Stimulated activated CD4-positive, alpha-beta T cell treated with anti-CD3 and anti-CD28 coated beads, TNF-alpha, amount 100 ng/mL, for 24 hours (primary cell): ENCODE measurements at regions not wholly inside any gene's neighbourhood (a gene's known extent, or its start where the extent isn't known, plus 50 kb on each side); places are given as distances from the start of the nearest gene placed in this dataset.

ENCODE experiments used
- DNase-seq, 3 experiments: peaks; one replicate each; pipeline ENCODE4 v3.0.0-alpha.2; 2020; ENCODE audit warnings: low read depth in 3 of 3

GRCh38 chr7:114126095-114126494 lies 207.3 kb upstream of the PPP1R3A start:
- DNase-seq: no peak

- DNase-seq: no peak
Measured at GRCh38 chr7:114112806-114113205, 194.0 kb upstream of the PPP1R3A start.

- no peak for DNase-seq
Measured at GRCh38 chr7:114110666-114111065, 191.9 kb upstream of the PPP1R3A start.

GRCh38 chr7:114109721-114110120 lies 190.9 kb upstream of the PPP1R3A start:
- DNase-seq: no peak

- no peak for DNase-seq
Measured at GRCh38 chr7:114109304-114109703, 190.5 kb upstream of the PPP1R3A start.

GRCh38 chr7:114108510-114108909 lies 189.7 kb upstream of the PPP1R3A start:
- DNase-seq: no peak

GRCh38 chr7:114107522-114107921 lies 188.7 kb upstream of the PPP1R3A start:
- no peak for DNase-seq

GRCh38 chr7:114104035-114104434 lies 185.2 kb upstream of the PPP1R3A start:
- DNase-seq: no peak

- no peak for DNase-seq
Measured at GRCh38 chr7:114102996-114103395, 184.2 kb upstream of the PPP1R3A start.

- no peak for DNase-seq
Measured at GRCh38 chr7:114102131-114102530, 183.3 kb upstream of the PPP1R3A start.

GRCh38 chr7:114100810-114101209 lies 182.0 kb upstream of the PPP1R3A start:
- DNase-seq: no peak

GRCh38 chr7:114099337-114099736 lies 180.5 kb upstream of the PPP1R3A start:
- no peak for DNase-seq

GRCh38 chr7:114095885-114096284 lies 177.1 kb upstream of the PPP1R3A start:
- DNase-seq: no peak

- DNase-seq: no peak
Measured at GRCh38 chr7:114088470-114088940, 169.7 kb upstream of the PPP1R3A start.

- no peak for DNase-seq
Measured at GRCh38 chr7:114087653-114088469, 169.1 kb upstream of the PPP1R3A start.

- no peak for DNase-seq
Measured at GRCh38 chr7:114086914-114087652, 168.3 kb upstream of the PPP1R3A start.

- DNase-seq: no peak
Measured at GRCh38 chr7:114086537-114086913, 167.7 kb upstream of the PPP1R3A start.

GRCh38 chr7:114085592-114086501 lies 167.0 kb upstream of the PPP1R3A start:
- no peak for DNase-seq

- no peak for DNase-seq
Measured at GRCh38 chr7:114085313-114085591, 166.4 kb upstream of the PPP1R3A start.

GRCh38 chr7:114084472-114085312 lies 165.9 kb upstream of the PPP1R3A start:
- DNase-seq: no peak

GRCh38 chr7:114084002-114084471 lies 165.2 kb upstream of the PPP1R3A start:
- DNase-seq: no peak
